Heart left ventricle (tissue), 16 donors: ENCODE measurements at regions not wholly inside any gene's neighbourhood (a gene's known extent, or its start where the extent isn't known, plus 50 kb on each side); places are given as distances from the start of the nearest gene placed in this dataset.

ENCODE experiments used
- ATAC-seq, 4 donors: fragments of 200-7000 bp; cut with Tn5 transposase; one replicate each; pipeline ENCODE4 v1.9.1; 2020 to 2022; ENCODE audit warnings: moderate library complexity in 4 of 4, mild to moderate bottlenecking in 3 of 4, moderate number of reproducible peaks in 1 of 4
- DNase-seq, 5 donors: peaks; one replicate each; pipeline ENCODE4 v3.0.0-alpha.2; 2020
- H3K27ac ChIP-seq, 12 donors: fragments of 200-600 bp; sonication (generic) in 4 of 12; one replicate each; pipeline versions ENCODE4 v1.5.0 to v1.8.0; 2016 to 2022; ENCODE audit warnings: mild to moderate bottlenecking in 2 of 12
- H3K27me3 ChIP-seq, 9 donors: fragments of 200-600 bp; sonication (generic) in 2 of 9; one replicate each; pipeline versions ENCODE4 v1.5.1 to v1.8.0; 2016 to 2022; ENCODE audit warnings: mild to moderate bottlenecking in 3 of 9
- H3K36me3 ChIP-seq, 9 donors: fragments of 200-600 bp; sonication (generic) in 2 of 9; one replicate each; pipeline versions ENCODE4 v1.5.0 to v1.8.0; 2018 to 2022; ENCODE audit warnings: mild to moderate bottlenecking in 2 of 9
- H3K4me1 ChIP-seq, 12 donors: fragments of 200-600 bp; sonication (generic) in 4 of 12; one replicate each; pipeline versions ENCODE4 v1.5.0 to v1.8.0; 2016 to 2022; ENCODE audit warnings: mild to moderate bottlenecking in 3 of 12
- H3K4me3 ChIP-seq, 12 donors: fragments of 200-600 bp; sonication (generic) in 4 of 12; one replicate each; pipeline versions ENCODE4 v1.5.0 to v1.8.0; 2017 to 2022; ENCODE audit warnings: mild to moderate bottlenecking in 9 of 12, moderate library complexity in 4 of 12
- H3K9me3 ChIP-seq, 12 donors: fragments of 200-600 bp; sonication (generic) in 4 of 12; one replicate each; pipeline versions ENCODE4 v1.5.0 to v1.8.0; 2016 to 2022; ENCODE audit warnings: mild to moderate bottlenecking in 1 of 12
- POLR2A ChIP-seq, 2 donors: fragments of 450-650 bp; IDR thresholded peaks; one replicate each; pipeline ENCODE4 v1.6.1; 2017; ENCODE audit warnings: antibody characterized with exemption in 2 of 2, mild to moderate bottlenecking in 2 of 2, moderate library complexity in 2 of 2
- WGBS, 4 donors: extraction: QIAGEN DNeasy Blood & Tissue Kit in 2 of 4; methylation state at CpG; one replicate each; pipeline versions ENCODE4 v1.1.5 to v1.1.7; 2013 to 2018; 5-methylcytosine and 5-hydroxymethylcytosine counted together
- intact Hi-C, 10 donors: fragments of 100-400 bp; cut with DNase I; formaldehyde crosslinking; loops; one replicate each; pipeline versions ENCODE4 v1.11.1 to v1.14.2; 2022
- TF ChIP-seq, protein P1 (sequence below), 12 donors: fragments of 200-600 bp; sonication (generic) in 4 of 12; IDR thresholded peaks; one replicate each; pipeline versions ENCODE4 v1.5.0 to v1.8.0; 2018 to 2022; ENCODE audit warnings: antibody characterized with exemption in 12 of 12, mild to moderate bottlenecking in 5 of 12
- donor health status: ischemic (EF 13 %, LVEDD 7.1; RV severe dilation, severe dysfunction).
- donor health status: healthy with polysubstance abuse.
- donor health status: DM: no; HTN: yes; CAD: no.
- donor health status: DM: no; HTN: no; CAD: no.
- donor health status: ischemic (EF 25% LVEDD 6.9; RV normal size, moderate dysfunction).
- donor health status: ischemic (EF 25% LVEDD 5.7; RV mildly dilated, moderate dysfunction).
- donor health status: healthy.
- donor health status: DM: yes; HTN: yes; CAD: no.
- donor health status: ischemic (EF 35%, LVEDD 5.7; RV mildly dilated, moderate dysfunction).
- donor health status: nonischemic (EF 11% LVEDD 7.7; RV severe dilation, severe dysfunction).
- donor health status: DM: yes; HTN: yes; CAD: no.
- donor health status: PGD.
- donor health status: ischemic (EF 29% LVEDD 5.4; RV normal size, mild dysfunction).
- donor health status: nonischemic (EF 23%, LVEDD 6.1; RV moderate dilation, normal function).

DNA sequence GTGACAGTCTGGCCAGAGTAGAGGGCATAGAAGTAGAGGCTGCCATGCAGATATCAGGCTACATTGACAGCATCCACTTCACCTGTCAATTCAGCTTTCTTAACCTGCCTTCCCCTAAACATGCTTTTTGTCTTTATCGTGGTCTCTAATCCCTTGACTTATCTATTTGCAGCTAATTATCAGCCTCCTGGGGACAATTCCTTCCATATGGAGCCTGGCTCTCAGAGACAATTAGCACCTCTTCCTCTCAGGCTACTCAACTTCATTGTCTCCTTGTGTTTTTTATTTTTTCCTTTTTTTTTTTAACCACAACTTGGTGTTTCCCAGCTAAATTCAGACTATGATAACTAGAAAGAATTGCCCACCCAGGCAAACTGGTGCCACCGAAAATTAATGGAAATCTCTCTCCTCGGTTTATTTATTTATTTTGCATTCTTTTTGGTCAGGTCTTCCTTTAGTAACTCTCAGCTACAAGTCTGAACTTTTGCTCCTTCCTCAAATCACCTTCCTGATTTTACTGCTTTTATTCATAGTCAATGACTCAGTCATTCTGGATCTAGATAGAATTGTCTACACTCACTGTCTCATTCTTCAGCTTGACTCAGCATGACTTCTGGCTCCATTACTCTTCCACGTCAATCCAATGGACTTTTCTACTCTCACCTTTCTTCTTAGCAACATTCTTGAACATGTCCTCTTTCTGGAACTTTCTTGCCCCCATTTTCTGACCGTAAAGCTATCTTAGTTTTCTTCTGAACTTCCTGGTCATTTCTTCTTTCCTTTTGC is 63.0 kb upstream of the BASP1 start:
- TF ChIP-seq POLR2A (IDR thresholded peaks at IDR 0.05) = no peak
- TF ChIP-seq, protein P1, sequence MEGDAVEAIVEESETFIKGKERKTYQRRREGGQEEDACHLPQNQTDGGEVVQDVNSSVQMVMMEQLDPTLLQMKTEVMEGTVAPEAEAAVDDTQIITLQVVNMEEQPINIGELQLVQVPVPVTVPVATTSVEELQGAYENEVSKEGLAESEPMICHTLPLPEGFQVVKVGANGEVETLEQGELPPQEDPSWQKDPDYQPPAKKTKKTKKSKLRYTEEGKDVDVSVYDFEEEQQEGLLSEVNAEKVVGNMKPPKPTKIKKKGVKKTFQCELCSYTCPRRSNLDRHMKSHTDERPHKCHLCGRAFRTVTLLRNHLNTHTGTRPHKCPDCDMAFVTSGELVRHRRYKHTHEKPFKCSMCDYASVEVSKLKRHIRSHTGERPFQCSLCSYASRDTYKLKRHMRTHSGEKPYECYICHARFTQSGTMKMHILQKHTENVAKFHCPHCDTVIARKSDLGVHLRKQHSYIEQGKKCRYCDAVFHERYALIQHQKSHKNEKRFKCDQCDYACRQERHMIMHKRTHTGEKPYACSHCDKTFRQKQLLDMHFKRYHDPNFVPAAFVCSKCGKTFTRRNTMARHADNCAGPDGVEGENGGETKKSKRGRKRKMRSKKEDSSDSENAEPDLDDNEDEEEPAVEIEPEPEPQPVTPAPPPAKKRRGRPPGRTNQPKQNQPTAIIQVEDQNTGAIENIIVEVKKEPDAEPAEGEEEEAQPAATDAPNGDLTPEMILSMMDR (IDR thresholded peaks at IDR 0.05) = no peak
- DNase-seq (no peak), ATAC-seq (no peak)
- intact Hi-C loops = no loop called here
- no peak overlapping the region for H3K4me3 ChIP-seq
- H3K27me3 ChIP-seq = no peaks in the 10 kb centered on the region
- 60 to 69% (median 63%) methylated on average over 5 of the region's 5 CpGs for WGBS, 4 donors
- no peak overlapping the region for H3K27ac ChIP-seq
- H3K36me3 ChIP-seq = no peaks in the 10 kb centered on the region
- H3K4me1 ChIP-seq = no peaks in the 10 kb centered on the region
- H3K9me3 ChIP-seq = no peaks in the 10 kb centered on the region

DNA sequence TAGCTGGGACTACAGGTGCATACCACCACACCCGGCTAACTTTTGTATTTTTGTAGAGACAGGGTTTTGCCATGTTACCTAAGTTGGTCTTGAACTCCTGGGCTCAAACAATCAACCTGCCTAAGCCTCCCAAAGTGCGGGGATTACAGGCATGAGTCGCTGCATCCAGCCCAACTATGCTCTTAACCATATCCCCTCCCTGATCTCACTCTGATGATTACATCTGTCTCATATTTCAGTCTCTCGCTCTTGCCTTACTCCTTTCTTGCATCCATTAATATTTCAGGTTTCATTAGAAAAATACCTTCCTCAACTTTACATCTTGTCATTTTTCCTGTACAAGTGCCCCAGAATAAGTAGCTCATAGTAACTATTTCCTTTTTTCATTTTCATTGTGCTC is 61.0 kb upstream of the BASP1 start:
- H3K27ac ChIP-seq = no peak overlapping the region
- no peaks in the 10 kb centered on the region for H3K36me3 ChIP-seq
- 87 to 98% (median 93%) methylated on average over 4 of the region's 4 CpGs for WGBS, 4 donors
- no peak overlapping the region for H3K4me3 ChIP-seq
- no peaks in the 10 kb centered on the region for H3K9me3 ChIP-seq
- H3K27me3 ChIP-seq = no peaks in the 10 kb centered on the region
- intact Hi-C loops = no loop called here
- ATAC-seq (no peak), DNase-seq (no peak)
- no peak for TF ChIP-seq POLR2A (IDR thresholded peaks at IDR 0.05)
- TF ChIP-seq, protein P1 (IDR thresholded peaks at IDR 0.05) = no peak
- no peaks in the 10 kb centered on the region for H3K4me1 ChIP-seq

DNA sequence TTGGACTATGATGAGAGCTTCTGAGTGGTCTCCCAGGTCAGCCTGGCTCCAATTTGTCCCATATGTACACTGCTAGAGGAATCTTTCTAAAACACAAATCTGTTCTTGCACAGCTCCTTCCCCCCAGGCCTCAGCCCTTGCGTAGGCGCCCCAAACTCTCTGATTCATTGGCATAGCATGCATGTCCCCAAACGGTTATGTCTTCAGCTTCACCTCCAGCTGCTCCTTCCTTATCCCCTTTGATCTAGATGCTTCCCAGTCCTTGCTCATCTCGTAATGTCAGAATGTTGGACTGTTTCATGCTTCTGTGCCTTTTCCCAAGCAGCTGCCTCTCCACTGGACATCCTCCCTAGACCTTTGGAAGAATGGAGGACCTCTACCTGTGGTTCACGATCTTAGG is 60.1 kb upstream of the BASP1 start:
- Histone ChIP-seq H3K36me3 (no peaks in the 10 kb centered on the region), H3K4me3 (no peak overlapping the region)
- WGBS, 4 donors = 88 to 93% (median 89%) methylated on average over 5 of the region's 5 CpGs

DNA sequence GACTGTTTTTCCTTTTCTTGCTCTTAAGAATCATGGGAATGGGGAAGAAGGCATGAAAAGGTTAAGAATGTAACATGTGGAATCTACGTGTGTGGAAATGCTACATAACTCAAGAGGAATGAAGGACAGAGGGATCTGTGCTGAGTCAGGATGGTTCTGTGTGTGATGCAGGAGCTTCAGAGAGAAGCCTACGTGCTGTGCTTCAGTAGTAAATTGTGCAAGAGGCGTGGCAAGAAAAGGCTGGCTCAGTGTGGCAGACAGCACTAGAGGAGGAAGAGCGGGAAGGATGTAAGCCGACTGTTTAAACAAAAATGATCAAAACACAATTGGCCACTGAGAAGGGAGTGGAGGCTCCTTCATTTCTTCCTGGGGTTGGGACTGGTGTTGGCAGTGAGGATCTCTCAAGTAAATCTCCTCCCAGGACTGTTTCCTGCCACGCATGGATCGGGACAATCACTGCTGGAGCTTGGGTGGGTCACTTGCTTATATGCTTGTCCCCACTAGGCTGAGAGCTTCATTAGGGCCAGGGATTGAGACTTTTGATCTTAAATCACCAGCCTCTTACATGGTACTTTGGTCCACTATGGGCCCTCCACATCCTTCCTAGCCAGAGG is 59.4 kb upstream of the BASP1 start:
- DNase-seq = no peak
- intact Hi-C loops = no loop called here
- TF ChIP-seq, protein P1 (IDR thresholded peaks at IDR 0.05) = no peak
- no peak for TF ChIP-seq POLR2A (IDR thresholded peaks at IDR 0.05)
- 73 to 78% (median 76%) methylated on average over 7 of the region's 7 CpGs for WGBS, 4 donors
- no peaks in the 10 kb centered on the region for H3K9me3 ChIP-seq
- peak in 1 of 4 donors; percentile 29 for ATAC-seq
- H3K27me3 ChIP-seq = no peaks in the 10 kb centered on the region
- H3K4me1 ChIP-seq = no peaks in the 10 kb centered on the region
- no peak overlapping the region for H3K4me3 ChIP-seq
- no peak overlapping the region for H3K27ac ChIP-seq
- no peaks in the 10 kb centered on the region for H3K36me3 ChIP-seq

More for the DNA sequence above, 60.1 kb upstream of the BASP1 start:
- Histone ChIP-seq H3K27ac (no peak overlapping the region), H3K4me1 (no peaks in the 10 kb centered on the region), H3K27me3 (no peaks in the 10 kb centered on the region), H3K9me3 (no peaks in the 10 kb centered on the region)
- DNase-seq (no peak), ATAC-seq (no peak)
- no peak for TF ChIP-seq POLR2A (IDR thresholded peaks at IDR 0.05)
- TF ChIP-seq, protein P1 (IDR thresholded peaks at IDR 0.05) = no peak
- intact Hi-C loops = no loop called here
